A549 (cell line): ENCODE measurements at regions not wholly inside any gene's neighbourhood (a gene's known extent, or its start where the extent isn't known, plus 50 kb on each side); places are given as distances from the start of the nearest gene placed in this dataset.

ENCODE experiments used
- ATAC-seq, 2 experiments: fragments of 200-7000 bp in 1 of 2; fragments of >200 bp in 1 of 2; cut with Nextera tagmentation in 1 of 2; cut with Tn5 transposase in 1 of 2; 3 replicates each; pipeline versions ENCODE4 v1.8.0 to v1.9.1; 2018 to 2020; ENCODE audit warnings: mild to moderate bottlenecking in 1 of 2, moderate library complexity in 1 of 2
- CTCF ChIA-PET: fragments of 300-600 bp; sonication (Branson Sonifier 250); formaldehyde crosslinking; extraction: SDS; loops from one replicate; lab custom pipeline; 2021; ENCODE audit warnings: antibody characterized with exemption, inconsistent platforms; lab: Yijun Ruan, JAX
- POLR2A ChIA-PET: fragments of 350-600 bp; formaldehyde crosslinking; extraction: SDS; loops from one replicate; lab custom pipeline; 2021; ENCODE audit warnings: antibody characterized with exemption, inconsistent platforms; lab: Yijun Ruan, JAX
- DNase-seq, 2 experiments: peaks; one replicate each; pipeline versions ENCODE4 v3.0.0 to v3.0.0-alpha.2; 2011 to 2016; ENCODE audit warnings: low read depth in 1 of 2, low spot score in 1 of 2
- FAIRE-seq: peaks from 2 replicates; lab custom pipeline; 2011; peaks lifted over from hg19 to GRCh38; lab: Jason Lieb, UNC
- H3K27ac ChIP-seq, 2 experiments: fragments of >200 bp; sonication (Bioruptor Twin); formaldehyde crosslinking; 3 replicates each; pipeline ENCODE4 v1.5.1; 2016 to 2017
- H3K4me1 ChIP-seq: fragments of >200 bp; sonication (Bioruptor Twin); formaldehyde crosslinking; 3 replicates; pipeline ENCODE4 v1.6.1; 2016
- H3K4me2 ChIP-seq: fragments of >200 bp; sonication (Bioruptor Twin); formaldehyde crosslinking; 3 replicates; pipeline ENCODE4 v1.6.1; 2016
- H3K4me3 ChIP-seq: fragments of >200 bp; sonication (Bioruptor Twin); formaldehyde crosslinking; 3 replicates; pipeline ENCODE4 v1.5.1; 2016
- H3K9me3 ChIP-seq: fragments of >200 bp; sonication (Bioruptor Twin); formaldehyde crosslinking; 3 replicates; pipeline ENCODE4 v1.6.1; 2016
- ATOH8 ChIP-seq: fragments of 250-450 bp; sonication (Bioruptor Pico); IDR thresholded peaks from 2 replicates; pipeline ENCODE4 v1.5.0; 2020; ENCODE audit warnings: low read depth, mild to moderate bottlenecking, moderate library complexity
- BCL3 ChIP-seq: fragments of >200 bp; sonication (Bioruptor Twin); formaldehyde crosslinking; IDR thresholded peaks from 3 replicates; pipeline ENCODE4 v1.6.1; 2016
- CBX2 ChIP-seq: fragments of 200-600 bp; sonication (generic); IDR thresholded peaks from 2 replicates; pipeline ENCODE4 v1.6.1; 2016; ENCODE audit warnings: low read depth, mild to moderate bottlenecking, borderline replicate concordance
- CBX8 ChIP-seq: fragments of 200-600 bp; sonication (generic); IDR thresholded peaks from 2 replicates; pipeline ENCODE4 v1.6.1; 2016
- CEBPB ChIP-seq, 2 experiments: fragments of >200 bp in 1 of 2; sonication (Bioruptor Twin) in 1 of 2; formaldehyde crosslinking in 1 of 2; IDR thresholded peaks; 2 replicates each; pipeline ENCODE4 v1.6.1; 2012 to 2016
- E2F6 ChIP-seq: IDR thresholded peaks from 2 replicates; pipeline ENCODE4 v1.6.1; 2012; ENCODE audit warnings: low read depth, borderline replicate concordance
- EHF ChIP-seq: fragments of 250-450 bp; sonication (Bioruptor Pico); IDR thresholded peaks from 2 replicates; pipeline ENCODE4 v1.5.0; 2020; ENCODE audit warnings: mild to moderate bottlenecking
- FOSL2 ChIP-seq, 2 experiments: fragments of 450-650 bp in 1 of 2; fragments of >200 bp in 1 of 2; sonication (Bioruptor Twin) in 1 of 2; formaldehyde crosslinking; IDR thresholded peaks; 2 replicates each; pipeline versions ENCODE4 v1.5.0 to v1.6.1; 2016 to 2020; ENCODE audit warnings: mild to moderate bottlenecking in 1 of 2, moderate library complexity in 1 of 2
- GATA3 ChIP-seq: IDR thresholded peaks from 2 replicates; pipeline ENCODE4 v1.6.1; 2012; ENCODE audit warnings: borderline replicate concordance
- HES2 ChIP-seq: fragments of >200 bp; sonication (Bioruptor Twin); formaldehyde crosslinking; IDR thresholded peaks from 2 replicates; pipeline ENCODE4 v1.6.1; 2016
- HOXA7 ChIP-seq: fragments of 250-450 bp; sonication (Bioruptor Pico); IDR thresholded peaks from 2 replicates; pipeline ENCODE4 v1.5.0; 2020; ENCODE audit warnings: mild to moderate bottlenecking, moderate library complexity
- JUN ChIP-seq, 2 experiments: fragments of >200 bp; sonication (Bioruptor Twin); formaldehyde crosslinking; IDR thresholded peaks; 2 replicates in 1 of 2; 3 replicates in 1 of 2; pipeline ENCODE4 v1.6.1; 2016 to 2017
- JUNB ChIP-seq: fragments of >200 bp; sonication (Bioruptor Twin); formaldehyde crosslinking; IDR thresholded peaks from 2 replicates; pipeline ENCODE4 v1.6.1; 2016
- KDM1A ChIP-seq: fragments of 200-600 bp; sonication (generic); IDR thresholded peaks from 2 replicates; pipeline ENCODE4 v1.6.1; 2016; ENCODE audit warnings: low read depth, mild to moderate bottlenecking
- MAZ ChIP-seq: fragments of 150-350 bp; IDR thresholded peaks from 2 replicates; pipeline ENCODE4 v1.6.1; 2014; ENCODE audit warnings: antibody characterized with exemption, low read depth, low read length, borderline replicate concordance
- MYC ChIP-seq: IDR thresholded peaks from 2 replicates; pipeline ENCODE4 v1.6.1; 2012; ENCODE audit warnings: mild to moderate bottlenecking, inconsistent platforms, low read length, improper control_type of control experiment, borderline replicate concordance
- NFE2L2 ChIP-seq: fragments of 150-350 bp; conservative IDR thresholded peaks from 2 replicates; pipeline ENCODE4 v1.6.1; 2014; ENCODE audit warnings: low read length
- NPAS2 ChIP-seq: fragments of 250-450 bp; sonication (Bioruptor Pico); IDR thresholded peaks from 2 replicates; pipeline ENCODE4 v1.8.0; 2022; ENCODE audit warnings: mild to moderate bottlenecking, moderate library complexity, borderline replicate concordance
- PBX3 ChIP-seq: IDR thresholded peaks from 2 replicates; pipeline ENCODE4 v1.6.1; 2012
- POLR2AphosphoS2 ChIP-seq: conservative IDR thresholded peaks from 2 replicates; pipeline ENCODE4 v1.6.1; 2012; ENCODE audit warnings: low read length, improper control_type of control experiment, inconsistent platforms
- RAD21 ChIP-seq, 2 experiments: fragments of >200 bp in 1 of 2; sonication (Bioruptor Twin) in 1 of 2; formaldehyde crosslinking in 1 of 2; IDR thresholded peaks in 1 of 2; conservative IDR thresholded peaks in 1 of 2; 2 replicates in 1 of 2; 3 replicates in 1 of 2; pipeline ENCODE4 v1.6.1; 2012 to 2018; ENCODE audit warnings: inconsistent platforms in 1 of 2
- RARB ChIP-seq: fragments of 250-450 bp; sonication (Bioruptor Pico); IDR thresholded peaks from 2 replicates; pipeline ENCODE4 v1.8.0; 2021; ENCODE audit warnings: mild to moderate bottlenecking, moderate library complexity
- REST ChIP-seq: fragments of 200-600 bp; sonication (generic); IDR thresholded peaks from 2 replicates; pipeline ENCODE4 v1.6.1; 2016; ENCODE audit warnings: antibody characterized with exemption, mild to moderate bottlenecking, moderate library complexity
- SMC3 ChIP-seq: fragments of >200 bp; sonication (Bioruptor Twin); formaldehyde crosslinking; IDR thresholded peaks from 3 replicates; pipeline ENCODE4 v1.6.1; 2018; ENCODE audit warnings: inconsistent platforms
- ZNF302 ChIP-seq: fragments of 250-450 bp; sonication (Bioruptor Pico); IDR thresholded peaks from 2 replicates; pipeline ENCODE4 v1.9.0; 2021; ENCODE audit warnings: inconsistent platforms, mild to moderate bottlenecking, moderate library complexity
- WGBS: methylation state at CpG from one replicate; pipeline ENCODE4 v1.1.6; 2017; ENCODE audit errors: missing lambda C conversion rate; 5-methylcytosine and 5-hydroxymethylcytosine counted together

- H3K4me1 ChIP-seq = no peaks in the 10 kb centered on the region
- H3K4me2 ChIP-seq = no peak overlapping the region
- H3K27ac ChIP-seq = no peak overlapping the region
- WGBS = 82% methylated on average over 1 of the region's 1 CpG
- no peak for TF ChIP-seq MYC
- no peak for TF ChIP-seq CBX8
- no peak for TF ChIP-seq REST
- no peak for TF ChIP-seq NFE2L2
- no peak for TF ChIP-seq CEBPB (IDR thresholded peaks at IDR 0.05)
- no peak for TF ChIP-seq KDM1A
- TF ChIP-seq GATA3 = no peak
- TF ChIP-seq E2F6 = no peak
- no peak for TF ChIP-seq MAZ
- no peak for TF ChIP-seq NPAS2
- no peak for TF ChIP-seq RAD21 (conservative IDR thresholded peaks at IDR 0.05 in 1 of 2, IDR thresholded peaks at IDR 0.05 in 1 of 2)
- TF ChIP-seq SMC3 = no peak
- TF ChIP-seq HOXA7 = no peak
- TF ChIP-seq JUNB = no peak
- no peak for TF ChIP-seq FOSL2 (IDR thresholded peaks at IDR 0.05)
- no peak for TF ChIP-seq FOSL2 (CRISPR knock-in tag; IDR thresholded peaks at IDR 0.05)
- no peak for TF ChIP-seq HES2
- TF ChIP-seq CBX2 = no peak
- TF ChIP-seq POLR2AphosphoS2 = no peak
- no peak for TF ChIP-seq JUN (IDR thresholded peaks at IDR 0.05)
- ATAC-seq (no peak), DNase-seq (no peak), FAIRE-seq (no peak)
- no peaks in the 10 kb centered on the region for H3K9me3 ChIP-seq
- no peak overlapping the region for H3K4me3 ChIP-seq
- ChIA-PET POLR2A (no interaction called here), CTCF (interaction anchor here (1.1 kb wide), 1 partner anchor 24 kb away, joined by 3 read pairs; no protein-coding TSS in a partner anchor)
Observed at GRCh38 chr5:52731274-52732027, 56.3 kb upstream of the ITGA1 start.

GRCh38 chr5:52734557-52734956 lies 53.2 kb upstream of the ITGA1 start:
- no peak for ATAC-seq
- H3K4me3 ChIP-seq = no peak overlapping the region
- DNase-seq = no peak
- no peaks in the 10 kb centered on the region for H3K4me1 ChIP-seq
- WGBS = 76% methylated on average over 1 of the region's 1 CpG
- H3K4me2 ChIP-seq = no peak overlapping the region
- ChIA-PET CTCF (no interaction called here), POLR2A (no interaction called here)
- no peaks in the 10 kb centered on the region for H3K9me3 ChIP-seq
- TF ChIP-seq KDM1A (no peak), EHF (no peak), BCL3 (no peak), RARB (CRISPR knock-in tag) (no peak), PBX3 (no peak), JUN (IDR thresholded peaks at IDR 0.05) (no peak), ATOH8 (CRISPR knock-in tag) (no peak), NPAS2 (no peak), JUNB (no peak), ZNF302 (CRISPR knock-in tag) (no peak)
- no peak for FAIRE-seq
- no peak overlapping the region for H3K27ac ChIP-seq
